ENCODE measurements at regions not wholly inside any gene's neighbourhood (a gene's known extent, or its start where the extent isn't known, plus 50 kb on each side); places are given as distances from the start of the nearest gene placed in this dataset.

- POLR2A ChIA-PET (ENCODE audit: unreplicated experiment), result no interaction called here
- Histone ChIP-seq H3K27me3 (ENCODE audit: low read length) (no peaks in the 10 kb centered on the region), H3K9me3 (ENCODE audit: low read length) (no peaks in the 10 kb centered on the region), H3K4me1 (ENCODE audit: insufficient read depth, low read length) (peaks cover 27% of the 10 kb centered on the region), H3F3A (ENCODE audit: low read length, unreplicated experiment) (no peaks in the 10 kb centered on the region), H3K27ac (ENCODE audit: low read length) (no peak overlapping the region), H2AFZ (ENCODE audit: low read length) (no peak overlapping the region), H3K36me3 (ENCODE audit: low read depth, low read length) (no peaks in the 10 kb centered on the region), H3K4me2 (ENCODE audit: low read length) (no peak overlapping the region), H3K9ac (ENCODE audit: low read length) (no peak overlapping the region), H3K4me3 (ENCODE audit: low read length) (no peak overlapping the region), H3K79me2 (ENCODE audit: low read length) (no peaks in the 10 kb centered on the region), H3K9me2 (replicated peaks; ENCODE audit: low read length) (no peaks in the 10 kb centered on the region), H4K20me1 (ENCODE audit: low read length) (no peaks in the 10 kb centered on the region)
- intact Hi-C loops (cut with micrococcal nuclease), result no loop called here
- ATAC-seq (no peak), DNase-seq (no peak)
- CTCF ChIA-PET, result no interaction called here
- BruUV-seq (replicated peaks), result no TSS peak
- TF ChIP-seq EZH2phosphoT487 (IDR thresholded peaks at IDR 0.05; ENCODE audit: borderline replicate concordance, low read length) (no peak), CTCF (conservative IDR thresholded peaks at IDR 0.05; ENCODE audit: low read depth, low read length) (no peak), EZH2 (IDR thresholded peaks at IDR 0.05; ENCODE audit: low read length, unreplicated experiment) (no peak)
Observed at GRCh38 chr12:46680506-46680905, 145.3 kb downstream of the SLC38A4 start.

- POLR2A ChIA-PET (ENCODE audit: unreplicated experiment), result no interaction called here
- ATAC-seq (no peak), DNase-seq (no peak)
- no peaks in the 10 kb centered on the region for H3K9me3 ChIP-seq (ENCODE audit: low read length)
- no peak overlapping the region for H3K4me3 ChIP-seq (ENCODE audit: low read length)
- no TSS peak for BruUV-seq (replicated peaks)
- intact Hi-C loops (cut with micrococcal nuclease), result loop anchor here (5.0 kb wide), 4 partner anchors 93 to 552 kb away; no protein-coding TSS in a partner anchor
- H3F3A ChIP-seq (ENCODE audit: low read length, unreplicated experiment), result no peaks in the 10 kb centered on the region
- no peak overlapping the region for H3K9ac ChIP-seq (ENCODE audit: low read length)
- H3K27ac ChIP-seq (ENCODE audit: low read length), result no peak overlapping the region
- no peaks in the 10 kb centered on the region for H3K79me2 ChIP-seq (ENCODE audit: low read length)
- H3K27me3 ChIP-seq (ENCODE audit: low read length), result no peaks in the 10 kb centered on the region
- no peaks in the 10 kb centered on the region for H3K36me3 ChIP-seq (ENCODE audit: low read depth, low read length)
- H3K4me1 ChIP-seq (ENCODE audit: insufficient read depth, low read length), result peaks cover 35% of the 10 kb centered on the region
- H3K9me2 ChIP-seq (replicated peaks; ENCODE audit: low read length), result no peaks in the 10 kb centered on the region
- CTCF ChIA-PET, result no interaction called here
- no peaks in the 10 kb centered on the region for H4K20me1 ChIP-seq (ENCODE audit: low read length)
- H3K4me2 ChIP-seq (ENCODE audit: low read length), result no peak overlapping the region
- no peak overlapping the region for H2AFZ ChIP-seq (ENCODE audit: low read length)
- TF ChIP-seq CTCF (conservative IDR thresholded peaks at IDR 0.05; ENCODE audit: low read depth, low read length) (no peak), EZH2 (IDR thresholded peaks at IDR 0.05; ENCODE audit: low read length, unreplicated experiment) (no peak), EZH2phosphoT487 (IDR thresholded peaks at IDR 0.05; ENCODE audit: borderline replicate concordance, low read length) (no peak)
Observed at GRCh38 chr12:46679754-46680153, 146.0 kb downstream of the SLC38A4 start.

- H3K27ac ChIP-seq (ENCODE audit: low read length), result no peak overlapping the region
- peak; percentile 17 for DNase-seq
- H3K9ac ChIP-seq (ENCODE audit: low read length), result no peak overlapping the region
- ChIA-PET POLR2A (ENCODE audit: unreplicated experiment) (no interaction called here), CTCF (interaction anchor here (0.6 to 0.7 kb wide), 2 partner anchors 252 to 260 kb away, joined by 3 to 5 read pairs; no protein-coding TSS in a partner anchor)
- peak; percentile 38; the same call in 1 of the 2 replicates for ATAC-seq
- intact Hi-C loops (cut with micrococcal nuclease), result loop anchor here (5.0 kb wide), 4 partner anchors 94 to 551 kb away; no protein-coding TSS in a partner anchor
- H4K20me1 ChIP-seq (ENCODE audit: low read length), result no peaks in the 10 kb centered on the region
- no peaks in the 10 kb centered on the region for H3K36me3 ChIP-seq (ENCODE audit: low read depth, low read length)
- no peaks in the 10 kb centered on the region for H3K79me2 ChIP-seq (ENCODE audit: low read length)
- no peaks in the 10 kb centered on the region for H3K9me3 ChIP-seq (ENCODE audit: low read length)
- H3K4me2 ChIP-seq (ENCODE audit: low read length), result no peak overlapping the region
- no TSS peak for BruUV-seq (replicated peaks)
- no peaks in the 10 kb centered on the region for H3K27me3 ChIP-seq (ENCODE audit: low read length)
- H3K4me1 ChIP-seq (ENCODE audit: insufficient read depth, low read length), result peaks cover 44% of the 10 kb centered on the region
- TF ChIP-seq EZH2phosphoT487 (IDR thresholded peaks at IDR 0.05; ENCODE audit: borderline replicate concordance, low read length) (no peak), EZH2 (IDR thresholded peaks at IDR 0.05; ENCODE audit: low read length, unreplicated experiment) (no peak), CTCF (conservative IDR thresholded peaks at IDR 0.05; ENCODE audit: low read depth, low read length) (no peak)
- no peak overlapping the region for H2AFZ ChIP-seq (ENCODE audit: low read length)
- H3F3A ChIP-seq (ENCODE audit: low read length, unreplicated experiment), result no peaks in the 10 kb centered on the region
- H3K4me3 ChIP-seq (ENCODE audit: low read length), result no peak overlapping the region
- no peaks in the 10 kb centered on the region for H3K9me2 ChIP-seq (replicated peaks; ENCODE audit: low read length)
Observed at GRCh38 chr12:46678426-46678825, 147.4 kb downstream of the SLC38A4 start.

All from PC-3 (cell line).